Right atrium auricular region (tissue), 2 donors: ENCODE measurements at regions not wholly inside any gene's neighbourhood (a gene's known extent, or its start where the extent isn't known, plus 50 kb on each side); places are given as distances from the start of the nearest gene placed in this dataset.

Source experiments
- DNase-seq: peaks from one replicate; pipeline ENCODE4 v3.0.0-alpha.2; 2019; ENCODE audit warnings: low spot score
- H3K27ac ChIP-seq, 2 donors: fragments of 200-600 bp; sonication (generic); 1 replicate in 1 of 2; 2 replicates in 1 of 2; pipeline ENCODE4 v1.5.1; 2016 to 2019
- H3K27me3 ChIP-seq, 2 donors: fragments of 200-600 bp; sonication (generic); one replicate each; pipeline versions ENCODE4 v1.5.1 to v1.6.0; 2017 to 2019
- H3K36me3 ChIP-seq: fragments of 200-600 bp; sonication (generic); one replicate; pipeline ENCODE4 v1.5.1; 2016
- H3K4me1 ChIP-seq, 2 donors: fragments of 200-600 bp; sonication (generic); one replicate each; pipeline versions ENCODE4 v1.5.1 to v1.6.0; 2017 to 2019
- H3K4me3 ChIP-seq, 2 donors: fragments of 200-600 bp; sonication (generic); 1 replicate in 1 of 2; 2 replicates in 1 of 2; pipeline ENCODE4 v1.5.1; 2017 to 2019; ENCODE audit warnings: mild to moderate bottlenecking in 1 of 2, moderate library complexity in 1 of 2
- H3K9me3 ChIP-seq, 2 donors: fragments of 200-600 bp; sonication (generic); one replicate each; pipeline ENCODE4 v1.5.1; 2019
- TF ChIP-seq, protein P1 (sequence below), 2 donors: fragments of 200-600 bp; sonication (generic); IDR thresholded peaks; one replicate each; pipeline ENCODE4 v1.5.1; 2019; ENCODE audit warnings: antibody characterized with exemption in 2 of 2

GRCh38 chrX:40496728-40497127 is 84.0 kb upstream of the ATP6AP2 start:
- no peak for DNase-seq
- H3K4me1 ChIP-seq, result no peaks in the 10 kb centered on the region
- no peaks in the 10 kb centered on the region for H3K27me3 ChIP-seq
- H3K36me3 ChIP-seq, result no peaks in the 10 kb centered on the region
- TF ChIP-seq, protein P1, sequence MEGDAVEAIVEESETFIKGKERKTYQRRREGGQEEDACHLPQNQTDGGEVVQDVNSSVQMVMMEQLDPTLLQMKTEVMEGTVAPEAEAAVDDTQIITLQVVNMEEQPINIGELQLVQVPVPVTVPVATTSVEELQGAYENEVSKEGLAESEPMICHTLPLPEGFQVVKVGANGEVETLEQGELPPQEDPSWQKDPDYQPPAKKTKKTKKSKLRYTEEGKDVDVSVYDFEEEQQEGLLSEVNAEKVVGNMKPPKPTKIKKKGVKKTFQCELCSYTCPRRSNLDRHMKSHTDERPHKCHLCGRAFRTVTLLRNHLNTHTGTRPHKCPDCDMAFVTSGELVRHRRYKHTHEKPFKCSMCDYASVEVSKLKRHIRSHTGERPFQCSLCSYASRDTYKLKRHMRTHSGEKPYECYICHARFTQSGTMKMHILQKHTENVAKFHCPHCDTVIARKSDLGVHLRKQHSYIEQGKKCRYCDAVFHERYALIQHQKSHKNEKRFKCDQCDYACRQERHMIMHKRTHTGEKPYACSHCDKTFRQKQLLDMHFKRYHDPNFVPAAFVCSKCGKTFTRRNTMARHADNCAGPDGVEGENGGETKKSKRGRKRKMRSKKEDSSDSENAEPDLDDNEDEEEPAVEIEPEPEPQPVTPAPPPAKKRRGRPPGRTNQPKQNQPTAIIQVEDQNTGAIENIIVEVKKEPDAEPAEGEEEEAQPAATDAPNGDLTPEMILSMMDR (IDR thresholded peaks at IDR 0.05), result peak in 1 of 2 donors; percentile 35
- H3K4me3 ChIP-seq, result no peak overlapping the region
- H3K9me3 ChIP-seq, result peaks cover 3 to 14% of the 10 kb centered on the region in 2 donors
- no peak overlapping the region for H3K27ac ChIP-seq

GRCh38 chrX:40495659-40496058 is 85.1 kb upstream of the ATP6AP2 start:
- no peak overlapping the region for H3K27ac ChIP-seq
- no peaks in the 10 kb centered on the region for H3K36me3 ChIP-seq
- TF ChIP-seq, protein P1 (IDR thresholded peaks at IDR 0.05), result no peak
- no peak for DNase-seq
- H3K4me3 ChIP-seq, result no peak overlapping the region
- H3K4me1 ChIP-seq, result no peaks in the 10 kb centered on the region
- H3K9me3 ChIP-seq, result peaks cover 3 to 14% of the 10 kb centered on the region in 2 donors
- H3K27me3 ChIP-seq, result no peaks in the 10 kb centered on the region

- no peak overlapping the region for H3K4me3 ChIP-seq
- TF ChIP-seq, protein P1 (IDR thresholded peaks at IDR 0.05), result no peak
- H3K4me1 ChIP-seq, result no peaks in the 10 kb centered on the region
- peaks cover 3 to 14% of the 10 kb centered on the region in 2 donors for H3K9me3 ChIP-seq
- H3K27ac ChIP-seq, result no peak overlapping the region
- no peaks in the 10 kb centered on the region for H3K27me3 ChIP-seq
- DNase-seq, result no peak
- H3K36me3 ChIP-seq, result no peaks in the 10 kb centered on the region
Observed at GRCh38 chrX:40494005-40494404, 86.8 kb upstream of the ATP6AP2 start.

GRCh38 chrX:40488296-40488695 is 92.5 kb upstream of the ATP6AP2 start:
- Histone ChIP-seq H3K9me3 (peaks cover 0 to 19% of the 10 kb centered on the region in 2 donors), H3K4me1 (no peaks in the 10 kb centered on the region), H3K4me3 (no peak overlapping the region), H3K27ac (no peak overlapping the region), H3K36me3 (no peaks in the 10 kb centered on the region), H3K27me3 (no peaks in the 10 kb centered on the region)
- no peak for DNase-seq
- TF ChIP-seq, protein P1 (IDR thresholded peaks at IDR 0.05), result no peak

DNA sequence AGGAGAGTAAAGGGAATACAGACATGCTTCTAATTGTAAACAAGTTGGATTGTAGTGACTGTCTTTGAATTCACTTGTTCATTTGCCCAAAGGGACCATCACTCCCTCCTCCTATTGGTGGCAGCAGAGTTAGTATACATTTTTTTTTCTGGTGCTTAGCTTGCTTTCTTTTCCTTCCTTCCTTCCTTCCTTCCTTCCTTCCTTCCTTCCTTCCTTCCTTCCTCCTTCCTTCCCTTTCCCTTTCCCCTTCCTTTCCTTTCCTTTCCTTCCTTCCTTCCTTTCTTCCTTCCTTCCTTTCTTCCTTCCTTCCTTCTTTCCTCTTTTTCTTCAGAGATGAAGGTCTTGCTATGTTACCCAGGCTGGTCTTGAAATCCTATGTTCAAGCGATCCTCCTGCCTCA is 94.8 kb upstream of the ATP6AP2 start:
- no peak overlapping the region for H3K4me3 ChIP-seq
- TF ChIP-seq, protein P1 (IDR thresholded peaks at IDR 0.05), result no peak
- H3K27ac ChIP-seq, result no peak overlapping the region
- DNase-seq, result no peak
- no peaks in the 10 kb centered on the region for H3K36me3 ChIP-seq
- no peaks in the 10 kb centered on the region for H3K4me1 ChIP-seq
- peaks cover 0 to 19% of the 10 kb centered on the region in 2 donors for H3K9me3 ChIP-seq
- no peaks in the 10 kb centered on the region for H3K27me3 ChIP-seq

GRCh38 chrX:40485102-40485826 is 95.5 kb upstream of the ATP6AP2 start:
- no peaks in the 10 kb centered on the region for H3K27me3 ChIP-seq
- H3K4me3 ChIP-seq, result no peak overlapping the region
- no peak overlapping the region for H3K27ac ChIP-seq
- no peaks in the 10 kb centered on the region for H3K36me3 ChIP-seq
- peaks cover 0 to 19% of the 10 kb centered on the region in 2 donors for H3K9me3 ChIP-seq
- no peak for DNase-seq
- no peaks in the 10 kb centered on the region for H3K4me1 ChIP-seq
- TF ChIP-seq, protein P1 (IDR thresholded peaks at IDR 0.05), result no peak
